ENCODE measurements at regions not wholly inside any gene's neighbourhood (a gene's known extent, or its start where the extent isn't known, plus 50 kb on each side); places are given as distances from the start of the nearest gene placed in this dataset.

- TF ChIP-seq TFE3 (CRISPR knock-in tag; IDR thresholded peaks at IDR 0.05) (no peak), NAIF1 (CRISPR knock-in tag; IDR thresholded peaks at IDR 0.05; ENCODE audit: borderline replicate concordance) (no peak), SP1 (IDR thresholded peaks at IDR 0.05) (no peak), SP1 (CRISPR knock-in tag; IDR thresholded peaks at IDR 0.05) (no peak), CTCF (CRISPR knock-in tag; IDR thresholded peaks at IDR 0.05) (no peak), ZMYM4 (CRISPR knock-in tag; IDR thresholded peaks at IDR 0.05) (no peak), ZBTB43 (CRISPR knock-in tag; conservative IDR thresholded peaks at IDR 0.05) (no peak), YY1 (IDR thresholded peaks at IDR 0.05; ENCODE audit: insufficient read depth, insufficient replicate concordance, low read depth, low read length) (no peak), ZNF703 (CRISPR knock-in tag; IDR thresholded peaks at IDR 0.05; ENCODE audit: borderline replicate concordance) (no peak)
These were observed 120.7 kb downstream of the TBXT start for GRCh38 chr6:166046982-166047381.
